ENCODE measurements at regions not wholly inside any gene's neighbourhood (a gene's known extent, or its start where the extent isn't known, plus 50 kb on each side); places are given as distances from the start of the nearest gene placed in this dataset.

DNA sequence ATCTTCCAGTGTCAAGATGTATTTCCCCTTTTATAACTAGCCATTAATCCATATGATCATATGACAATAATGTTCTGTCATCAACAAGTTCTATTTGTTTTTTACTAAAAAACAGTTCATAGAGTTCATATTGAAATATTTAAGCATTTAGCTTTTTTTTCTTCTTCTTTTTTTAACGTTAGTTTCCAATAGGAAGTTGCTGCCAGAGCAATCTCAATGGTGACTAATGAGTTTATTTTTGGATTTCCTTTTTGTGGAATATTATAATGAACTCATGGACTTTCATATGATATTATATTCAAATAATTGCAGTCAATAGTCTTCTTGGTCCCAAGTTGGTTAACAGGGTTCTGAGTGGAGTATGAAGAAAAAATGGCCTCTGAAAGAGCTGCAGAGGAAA, 343.3 kb downstream of the BCKDHB start:
- TF ChIP-seq, protein P1, sequence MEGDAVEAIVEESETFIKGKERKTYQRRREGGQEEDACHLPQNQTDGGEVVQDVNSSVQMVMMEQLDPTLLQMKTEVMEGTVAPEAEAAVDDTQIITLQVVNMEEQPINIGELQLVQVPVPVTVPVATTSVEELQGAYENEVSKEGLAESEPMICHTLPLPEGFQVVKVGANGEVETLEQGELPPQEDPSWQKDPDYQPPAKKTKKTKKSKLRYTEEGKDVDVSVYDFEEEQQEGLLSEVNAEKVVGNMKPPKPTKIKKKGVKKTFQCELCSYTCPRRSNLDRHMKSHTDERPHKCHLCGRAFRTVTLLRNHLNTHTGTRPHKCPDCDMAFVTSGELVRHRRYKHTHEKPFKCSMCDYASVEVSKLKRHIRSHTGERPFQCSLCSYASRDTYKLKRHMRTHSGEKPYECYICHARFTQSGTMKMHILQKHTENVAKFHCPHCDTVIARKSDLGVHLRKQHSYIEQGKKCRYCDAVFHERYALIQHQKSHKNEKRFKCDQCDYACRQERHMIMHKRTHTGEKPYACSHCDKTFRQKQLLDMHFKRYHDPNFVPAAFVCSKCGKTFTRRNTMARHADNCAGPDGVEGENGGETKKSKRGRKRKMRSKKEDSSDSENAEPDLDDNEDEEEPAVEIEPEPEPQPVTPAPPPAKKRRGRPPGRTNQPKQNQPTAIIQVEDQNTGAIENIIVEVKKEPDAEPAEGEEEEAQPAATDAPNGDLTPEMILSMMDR (IDR thresholded peaks at IDR 0.05; ENCODE audit: poor library complexity, severe bottlenecking), result no peak
- TF ChIP-seq POLR2AphosphoS5 (IDR thresholded peaks at IDR 0.05) (no peak), EP300 (conservative IDR thresholded peaks at IDR 0.05; ENCODE audit: poor library complexity, severe bottlenecking) (no peak)
